ENCODE measurements at regions not wholly inside any gene's neighbourhood (a gene's known extent, or its start where the extent isn't known, plus 50 kb on each side); places are given as distances from the start of the nearest gene placed in this dataset.

DNA sequence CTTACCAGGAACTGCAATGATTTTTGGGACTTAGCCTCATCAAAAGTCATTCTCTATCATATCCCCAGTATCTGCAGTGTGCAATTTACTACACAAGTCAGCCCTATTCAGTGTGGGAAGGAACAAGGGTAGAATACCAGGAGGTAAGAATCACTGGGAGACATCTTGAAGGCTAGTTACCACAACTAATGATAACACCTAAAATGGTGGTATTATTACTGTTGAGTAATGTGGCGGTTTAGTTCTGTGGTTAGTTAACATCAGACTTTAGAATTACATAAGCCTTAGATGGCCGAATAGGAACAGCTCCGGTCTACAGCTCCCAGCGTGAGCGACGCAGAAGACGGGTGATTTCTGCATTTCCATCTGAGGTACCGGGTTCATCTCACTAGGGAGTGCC is 567.9 kb upstream of the CDH11 start:
- TF ChIP-seq, protein P1, sequence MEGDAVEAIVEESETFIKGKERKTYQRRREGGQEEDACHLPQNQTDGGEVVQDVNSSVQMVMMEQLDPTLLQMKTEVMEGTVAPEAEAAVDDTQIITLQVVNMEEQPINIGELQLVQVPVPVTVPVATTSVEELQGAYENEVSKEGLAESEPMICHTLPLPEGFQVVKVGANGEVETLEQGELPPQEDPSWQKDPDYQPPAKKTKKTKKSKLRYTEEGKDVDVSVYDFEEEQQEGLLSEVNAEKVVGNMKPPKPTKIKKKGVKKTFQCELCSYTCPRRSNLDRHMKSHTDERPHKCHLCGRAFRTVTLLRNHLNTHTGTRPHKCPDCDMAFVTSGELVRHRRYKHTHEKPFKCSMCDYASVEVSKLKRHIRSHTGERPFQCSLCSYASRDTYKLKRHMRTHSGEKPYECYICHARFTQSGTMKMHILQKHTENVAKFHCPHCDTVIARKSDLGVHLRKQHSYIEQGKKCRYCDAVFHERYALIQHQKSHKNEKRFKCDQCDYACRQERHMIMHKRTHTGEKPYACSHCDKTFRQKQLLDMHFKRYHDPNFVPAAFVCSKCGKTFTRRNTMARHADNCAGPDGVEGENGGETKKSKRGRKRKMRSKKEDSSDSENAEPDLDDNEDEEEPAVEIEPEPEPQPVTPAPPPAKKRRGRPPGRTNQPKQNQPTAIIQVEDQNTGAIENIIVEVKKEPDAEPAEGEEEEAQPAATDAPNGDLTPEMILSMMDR (IDR thresholded peaks at IDR 0.05), result no peak
- TF ChIP-seq POLR2A (IDR thresholded peaks at IDR 0.05), result no peak
- intact Hi-C loops (cut with DNase I), result no loop called here
- no peaks in the 10 kb centered on the region for H3K4me1 ChIP-seq
- no peak overlapping the region for H3K27ac ChIP-seq
- no peaks in the 10 kb centered on the region for H3K36me3 ChIP-seq
- H3K9me3 ChIP-seq, result no peaks in the 10 kb centered on the region
- H3K4me3 ChIP-seq (replicated peaks in 1 of 3), result no peak overlapping the region
- no peaks in the 10 kb centered on the region for H3K27me3 ChIP-seq
- 89 to 94% methylated on average over 8 of the region's 8 CpGs for WGBS, 2 donors
- no peak for DNase-seq

DNA sequence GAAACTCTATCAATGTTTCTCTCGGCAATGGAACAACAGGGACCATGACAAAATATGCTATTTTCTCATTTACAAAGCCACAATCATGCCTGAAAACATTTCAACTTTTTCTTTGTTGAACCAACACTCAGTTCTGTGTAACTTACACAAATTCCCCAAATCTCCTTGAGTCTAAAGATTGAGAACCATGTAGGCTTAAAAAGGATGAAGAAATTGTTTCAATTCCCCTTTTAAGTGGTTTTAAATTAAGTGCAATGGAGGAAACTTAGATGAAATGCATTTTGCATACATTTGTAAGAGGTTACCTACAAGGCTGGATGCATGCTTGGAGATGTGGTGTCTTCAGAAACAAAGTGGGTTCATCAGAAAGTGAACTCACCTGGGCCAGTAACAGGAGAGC is 566.4 kb upstream of the CDH11 start:
- Histone ChIP-seq H3K9me3 (no peaks in the 10 kb centered on the region), H3K27me3 (no peaks in the 10 kb centered on the region), H3K4me3 (replicated peaks in 1 of 3) (no peak overlapping the region), H3K27ac (no peak overlapping the region), H3K36me3 (no peaks in the 10 kb centered on the region), H3K4me1 (no peaks in the 10 kb centered on the region)
- no peak for DNase-seq
- TF ChIP-seq, protein P1 (IDR thresholded peaks at IDR 0.05), result no peak
- TF ChIP-seq POLR2A (IDR thresholded peaks at IDR 0.05), result no peak
- intact Hi-C loops (cut with DNase I), result no loop called here
- WGBS, 2 donors, result 86 to 95% methylated on average over 1 of the region's 1 CpG

DNA sequence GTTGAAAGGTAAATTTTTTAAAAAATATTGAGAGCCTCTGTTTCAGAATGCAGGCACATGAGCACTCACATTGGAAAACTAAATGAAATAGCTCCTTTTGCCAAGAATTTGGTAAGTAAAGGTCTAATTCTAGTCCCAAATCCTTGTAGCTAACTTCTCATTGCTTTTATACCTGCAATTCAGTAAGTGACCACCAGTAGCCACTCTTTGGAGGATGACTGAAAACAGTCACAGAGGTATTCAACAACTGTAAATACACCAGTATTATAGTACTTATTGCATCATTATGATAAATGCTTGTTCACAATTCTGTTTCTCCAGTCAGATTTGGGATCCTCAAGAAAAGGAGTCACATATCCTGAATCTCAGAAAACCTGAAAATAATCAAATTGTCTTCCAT is 562.4 kb upstream of the CDH11 start:
- no peaks in the 10 kb centered on the region for H3K27me3 ChIP-seq
- TF ChIP-seq, protein P1 (IDR thresholded peaks at IDR 0.05), result no peak
- TF ChIP-seq POLR2A (IDR thresholded peaks at IDR 0.05), result no peak
- DNase-seq, result no peak
- intact Hi-C loops (cut with DNase I), result no loop called here
- no peak overlapping the region for H3K27ac ChIP-seq
- H3K36me3 ChIP-seq, result no peaks in the 10 kb centered on the region
- no peaks in the 10 kb centered on the region for H3K9me3 ChIP-seq
- H3K4me3 ChIP-seq (replicated peaks in 1 of 3), result no peak overlapping the region
- H3K4me1 ChIP-seq, result no peaks in the 10 kb centered on the region

DNA sequence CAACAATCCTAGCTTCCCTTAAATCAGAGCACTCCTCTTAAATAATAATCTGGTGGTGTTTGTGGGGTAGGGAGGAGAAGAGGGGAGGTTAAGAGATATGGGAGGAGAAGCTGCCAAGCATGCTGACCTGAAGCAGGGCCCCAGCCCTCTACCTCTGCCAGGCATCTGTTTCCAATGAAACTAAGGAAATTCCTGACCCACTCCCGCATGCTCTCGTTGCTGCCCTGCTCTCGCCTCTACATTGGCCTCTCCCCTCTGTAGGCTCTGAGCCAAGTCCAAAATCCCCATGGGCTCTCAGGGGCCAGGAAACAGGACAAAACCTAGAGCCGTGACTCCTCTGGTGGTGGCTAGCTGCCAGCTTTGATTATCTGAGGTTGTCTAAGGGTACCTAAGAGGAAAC is 559.5 kb upstream of the CDH11 start:
- Histone ChIP-seq H3K27me3 (no peaks in the 10 kb centered on the region), H3K4me3 (replicated peaks in 1 of 3) (no peak overlapping the region), H3K36me3 (no peaks in the 10 kb centered on the region), H3K9me3 (no peaks in the 10 kb centered on the region), H3K27ac (no peak overlapping the region), H3K4me1 (no peaks in the 10 kb centered on the region)
- 4 to 19% methylated on average over 3 to 4 of the region's 4 CpGs for WGBS, 2 donors
- intact Hi-C loops (cut with DNase I), result no loop called here
- TF ChIP-seq POLR2A (IDR thresholded peaks at IDR 0.05), result no peak
- TF ChIP-seq, protein P1 (IDR thresholded peaks at IDR 0.05), result no peak
- no peak for DNase-seq

DNA sequence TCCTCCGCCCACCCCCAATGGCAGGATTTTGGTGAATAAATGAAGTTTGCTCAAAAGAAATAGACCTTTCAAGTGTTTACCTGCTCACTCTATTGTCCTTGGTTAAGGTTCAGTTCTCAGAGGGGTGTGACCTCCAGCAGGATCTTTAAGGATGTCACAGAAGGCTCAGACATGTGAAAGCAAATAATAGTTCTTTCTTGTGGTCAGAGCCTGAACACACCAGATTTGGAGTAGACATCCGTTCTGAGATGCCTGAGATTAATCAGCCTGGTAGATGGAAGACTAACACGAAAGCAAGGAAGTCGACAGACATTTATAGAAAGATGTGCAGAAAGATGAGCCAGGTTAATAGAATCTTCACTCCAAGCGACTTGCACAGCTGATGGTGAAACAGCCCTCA is 557.9 kb upstream of the CDH11 start:
- H3K4me3 ChIP-seq (replicated peaks in 1 of 3), result no peak overlapping the region
- TF ChIP-seq, protein P1 (IDR thresholded peaks at IDR 0.05), result no peak
- TF ChIP-seq POLR2A (IDR thresholded peaks at IDR 0.05), result no peak
- no peaks in the 10 kb centered on the region for H3K4me1 ChIP-seq
- H3K27me3 ChIP-seq, result no peaks in the 10 kb centered on the region
- H3K9me3 ChIP-seq, result no peaks in the 10 kb centered on the region
- intact Hi-C loops (cut with DNase I), result no loop called here
- DNase-seq, result no peak
- H3K36me3 ChIP-seq, result no peaks in the 10 kb centered on the region
- 90 to 92% methylated on average over 5 of the region's 5 CpGs for WGBS, 2 donors
- no peak overlapping the region for H3K27ac ChIP-seq
